IMR-90 (cell line): ENCODE measurements at regions not wholly inside any gene's neighbourhood (a gene's known extent, or its start where the extent isn't known, plus 50 kb on each side); places are given as distances from the start of the nearest gene placed in this dataset.
A peak's percentile ranks its signal among the peaks of the same experiment; 100 is the strongest.

ENCODE experiments used
- ATAC-seq: fragments of 200-7000 bp; cut with Tn5 transposase; 2 replicates; pipeline ENCODE4 v1.9.1; 2020; ENCODE audit warnings: low read depth, mild to moderate bottlenecking, moderate library complexity
- BruUV-seq: library from RNA; stranded (reverse); fragments of 400-500 nt; replicated peaks from 2 replicates; lab custom pipeline; 2021; lab: Mats Ljungman, UMichigan
- CTCF ChIA-PET: fragments of 300-600 bp; formaldehyde crosslinking; extraction: SDS; loops from one replicate; lab custom pipeline; 2021; ENCODE audit warnings: antibody characterized with exemption; lab: Yijun Ruan, JAX
- POLR2A ChIA-PET: fragments of 300-600 bp; sonication (Branson Sonifier 250); formaldehyde crosslinking; loops from one replicate; lab custom pipeline; 2022; ENCODE audit warnings: antibody characterized with exemption; ENCODE audit not compliant: unreplicated experiment; lab: Charles Lee
- DNase-seq: peaks from one replicate; pipeline ENCODE4 v3.0.0; 2013
- H2AFZ ChIP-seq: replicated peaks from 2 replicates; pipeline ENCODE3; 2013; ENCODE audit warnings: low read length, mild to moderate bottlenecking; ENCODE audit not compliant: poor library complexity
- H2AK5ac ChIP-seq: 2 replicates; pipeline ENCODE4 v1.6.1; 2013; ENCODE audit warnings: low read depth, low read length, inconsistent platforms
- H2AK9ac ChIP-seq: replicated peaks from 2 replicates; pipeline ENCODE3; 2013; ENCODE audit warnings: mild to moderate bottlenecking, low read depth, low read length, moderate library complexity; ENCODE audit not compliant: poor library complexity
- H2BK120ac ChIP-seq: 2 replicates; pipeline ENCODE4 v1.6.1; 2013; ENCODE audit warnings: low read depth, low read length, inconsistent platforms
- H2BK15ac ChIP-seq: 3 replicates; pipeline ENCODE4 v1.6.1; 2013; ENCODE audit warnings: low read depth, low read length, inconsistent platforms
- H2BK20ac ChIP-seq: 2 replicates; pipeline ENCODE4 v1.6.1; 2013; ENCODE audit warnings: low read depth, mild to moderate bottlenecking, inconsistent platforms, low read length, moderate library complexity
- H2BK5ac ChIP-seq: 2 replicates; pipeline ENCODE4 v1.6.1; 2013; ENCODE audit warnings: mild to moderate bottlenecking, low read depth, low read length, inconsistent platforms; ENCODE audit not compliant: poor library complexity, severe bottlenecking
- H3K14ac ChIP-seq: replicated peaks from 2 replicates; pipeline ENCODE4 v1.6.1; 2013; ENCODE audit warnings: low read depth, low read length, inconsistent platforms
- H3K18ac ChIP-seq: 2 replicates; pipeline ENCODE4 v1.6.1; 2013; ENCODE audit warnings: low read depth, low read length, control low read depth
- H3K23ac ChIP-seq: 2 replicates; pipeline ENCODE4 v1.6.1; 2013; ENCODE audit warnings: low read depth, low read length, inconsistent platforms
- H3K27ac ChIP-seq: 2 replicates; pipeline ENCODE4 v1.5.1; 2013; ENCODE audit warnings: mild to moderate bottlenecking, control low read depth, low read length; ENCODE audit not compliant: insufficient read depth
- H3K27me3 ChIP-seq: 2 replicates; pipeline ENCODE4 v1.6.1; 2013; ENCODE audit warnings: low read length; ENCODE audit not compliant: control insufficient read depth, insufficient read depth
- H3K36me3 ChIP-seq: 2 replicates; pipeline ENCODE4 v1.6.1; 2013; ENCODE audit warnings: low read length, mixed read lengths; ENCODE audit not compliant: control insufficient read depth, insufficient read depth
- H3K4ac ChIP-seq: 2 replicates; pipeline ENCODE4 v1.6.1; 2013; ENCODE audit warnings: low read depth, low read length, inconsistent platforms
- H3K4me1 ChIP-seq: 2 replicates; pipeline ENCODE4 v1.6.1; 2013; ENCODE audit warnings: low read length, mixed read lengths; ENCODE audit not compliant: control insufficient read depth, insufficient read depth
- H3K4me2 ChIP-seq: 2 replicates; pipeline ENCODE4 v1.6.1; 2013; ENCODE audit warnings: low read depth, mild to moderate bottlenecking, control low read depth, low read length, moderate library complexity
- H3K4me3 ChIP-seq: 2 replicates; pipeline ENCODE4 v1.5.1; 2013; ENCODE audit warnings: low read depth, mild to moderate bottlenecking, control low read depth, low read length, moderate library complexity; ENCODE audit not compliant: insufficient read depth
- H3K56ac ChIP-seq: 2 replicates; pipeline ENCODE4 v1.6.1; 2013; ENCODE audit warnings: low read length, inconsistent platforms; ENCODE audit not compliant: insufficient read depth; ENCODE audit errors: extremely low read depth
- H3K79me1 ChIP-seq, 2 experiments: 2 replicates each; pipeline ENCODE4 v1.6.1; 2013; ENCODE audit warnings: low read length in 2 of 2, inconsistent platforms in 1 of 2, low read depth in 1 of 2
- H3K9ac ChIP-seq: 2 replicates; pipeline ENCODE4 v1.6.1; 2013; ENCODE audit warnings: low read depth, low read length, control low read depth
- H3K9me1 ChIP-seq: 2 replicates; pipeline ENCODE4 v1.6.1; 2013; ENCODE audit warnings: low read length, inconsistent platforms; ENCODE audit not compliant: insufficient read depth
- H3K9me3 ChIP-seq: 2 replicates; pipeline ENCODE4 v1.6.1; 2013; ENCODE audit warnings: low read length; ENCODE audit not compliant: control insufficient read depth, insufficient read depth
- H4K20me1 ChIP-seq: 2 replicates; pipeline ENCODE4 v1.6.1; 2013; ENCODE audit warnings: low read length, inconsistent platforms; ENCODE audit not compliant: insufficient read depth
- H4K5ac ChIP-seq: 2 replicates; pipeline ENCODE4 v1.6.1; 2013; ENCODE audit warnings: mild to moderate bottlenecking, low read depth, low read length, control low read depth
- H4K8ac ChIP-seq, 2 experiments: 2 replicates each; pipeline ENCODE4 v1.6.1; 2013; ENCODE audit warnings: low read depth in 2 of 2, low read length in 2 of 2, control low read depth in 1 of 2, inconsistent platforms in 1 of 2
- H4K91ac ChIP-seq: 2 replicates; pipeline ENCODE4 v1.6.1; 2013; ENCODE audit warnings: low read depth, low read length, inconsistent platforms; ENCODE audit not compliant: insufficient read depth
- CEBPB ChIP-seq: IDR thresholded peaks from 2 replicates; pipeline ENCODE4 v1.6.1; 2012; ENCODE audit warnings: low read depth, low read length, improper control_type of control experiment
- WGBS, 2 experiments: methylation state at CpG; one replicate each; pipeline versions ENCODE4 v1.1.5 to v1.1.7; 2013; ENCODE audit warnings: missing lambda C conversion rate in 2 of 2; ENCODE audit not compliant: insufficient read length in 1 of 2; ENCODE audit errors: extremely low coverage in 2 of 2; 5-methylcytosine and 5-hydroxymethylcytosine counted together
- dilution Hi-C: fragments of 300-500 bp; cut with HindIII; formaldehyde crosslinking; loops from one replicate; pipeline ENCODE4 v1.14.3; 2018; ENCODE audit warnings: low sequenced_read_pairs; ENCODE audit not compliant: unreplicated experiment
- in situ Hi-C: fragments of 300-500 bp; cut with MboI; formaldehyde crosslinking; loops from 3 replicates; pipeline ENCODE4 v1.14.3; 2019; ENCODE audit warnings: low sequenced_read_pairs, inconsistent platforms, mixed read lengths
- intact Hi-C: fragments of 100-400 bp; cut with micrococcal nuclease; formaldehyde crosslinking; loops from 2 replicates; pipeline ENCODE4 v1.10.0; 2022

DNA sequence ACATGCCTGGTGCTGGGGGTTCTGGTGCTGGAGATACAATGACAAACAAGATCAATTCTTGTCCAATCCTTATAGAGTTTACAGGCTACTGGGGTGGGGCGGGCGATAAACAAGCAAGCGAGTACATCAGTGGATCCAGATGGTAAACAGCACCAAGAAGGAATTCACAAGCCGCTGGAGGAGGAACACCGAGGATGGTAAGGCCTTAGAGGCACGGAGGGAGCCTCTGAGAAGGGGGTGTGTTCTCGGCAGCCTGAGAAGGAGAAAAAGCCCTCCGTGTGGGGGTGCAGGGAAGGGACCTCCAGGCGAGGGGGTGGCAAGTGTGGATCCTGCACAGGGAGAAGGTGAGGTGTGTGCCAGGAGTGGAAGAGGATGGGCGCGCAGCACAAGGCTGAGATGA lies 276.5 kb upstream of the FOXQ1 start:
- Histone ChIP-seq H2BK20ac (no peak overlapping the region), H3K9ac (no peak overlapping the region), H4K91ac (no peak overlapping the region), H2BK15ac (no peak overlapping the region), H2AFZ (peak overlapping the region; percentile 49), H3K27me3 (peaks cover 15% of the 10 kb centered on the region), H3K9me3 (no peaks in the 10 kb centered on the region), H3K56ac (no peak overlapping the region), H4K5ac (no peak overlapping the region), H3K79me1 (no peaks in the 10 kb centered on the region), H3K4me3 (no peak overlapping the region), H3K9me1 (no peaks in the 10 kb centered on the region), H2BK120ac (no peak overlapping the region), H3K4ac (no peak overlapping the region), H4K8ac (no peak overlapping the region), H4K20me1 (no peaks in the 10 kb centered on the region), H3K4me1 (no peaks in the 10 kb centered on the region), H3K23ac (no peak overlapping the region), H3K18ac (no peak overlapping the region), H2BK5ac (no peak overlapping the region), H3K4me2 (no peak overlapping the region), H3K36me3 (no peaks in the 10 kb centered on the region), H3K27ac (no peak overlapping the region), H2AK9ac (no peak overlapping the region), H2AK5ac (no peak overlapping the region), H3K14ac (no peak overlapping the region)
- in situ Hi-C loops, result no loop called here
- DNase-seq, result no peak
- BruUV-seq, result no TSS peak
- dilution Hi-C loops, result no loop called here
- ATAC-seq, result no peak
- POLR2A ChIA-PET, result no interaction called here
- intact Hi-C loops, result no loop called here
- TF ChIP-seq CEBPB, result no peak
- CTCF ChIA-PET, result interaction anchor here (1.4 kb wide), 1 partner anchor 14 kb away, joined by 5 read pairs; no protein-coding TSS in a partner anchor
- 46% methylated on average over 5 of the region's 11 CpGs; no CpG with 5 or more reads in 1 of the 2 experiments for WGBS, 2 experiments
